Pancreas (tissue), 10 donors: ENCODE measurements at regions not wholly inside any gene's neighbourhood (a gene's known extent, or its start where the extent isn't known, plus 50 kb on each side); places are given as distances from the start of the nearest gene placed in this dataset.
A peak's percentile ranks its signal among the peaks of the same experiment; 100 is the strongest.

ENCODE experiments used
- ATAC-seq, 4 donors: fragments of 200-7000 bp; cut with Tn5 transposase; one replicate each; pipeline versions ENCODE4 v1.8.0 to v1.9.1; 2020; ENCODE audit warnings: mild to moderate bottlenecking in 4 of 4, moderate library complexity in 4 of 4
- DNase-seq, 6 donors: peaks; one replicate each; pipeline ENCODE4 v3.0.0-alpha.2; 2020
- FAIRE-seq: peaks from 2 replicates; lab custom pipeline; 2012; peaks lifted over from hg19 to GRCh38; lab: Jason Lieb, UNC
- H3K27ac ChIP-seq, 4 donors: fragments of 200-600 bp; sonication (generic); 1 replicate in 3 of 4; 2 replicates in 1 of 4; pipeline versions ENCODE4 v1.5.0 to v1.8.0; 2020
- H3K27me3 ChIP-seq, 4 donors: fragments of 200-600 bp; one replicate each; pipeline ENCODE4 v1.8.0; 2021
- H3K36me3 ChIP-seq, 3 donors: fragments of 200-600 bp; sonication (generic) in 1 of 3; one replicate each; pipeline versions ENCODE4 v1.5.0 to v1.8.0; 2020 to 2021
- H3K4me1 ChIP-seq, 3 donors: fragments of 200-600 bp; one replicate each; pipeline ENCODE4 v1.8.0; 2021
- H3K4me3 ChIP-seq, 4 donors: fragments of 200-600 bp; sonication (generic) in 2 of 4; one replicate each; pipeline versions ENCODE4 v1.5.0 to v1.8.0; 2020 to 2021
- H3K9me3 ChIP-seq, 4 donors: fragments of 200-600 bp; one replicate each; pipeline ENCODE4 v1.8.0; 2021
- CTCF ChIP-seq, 4 donors: fragments of 200-600 bp; sonication (generic) in 3 of 4; IDR thresholded peaks; one replicate each; pipeline versions ENCODE4 v1.5.0 to v1.8.0; 2021; ENCODE audit warnings: antibody characterized with exemption in 4 of 4
- WGBS, 2 donors: extraction: QIAGEN DNeasy Blood & Tissue Kit; methylation state at CpG; one replicate each; pipeline ENCODE4 v1.1.7; 2013; 5-methylcytosine and 5-hydroxymethylcytosine counted together
- intact Hi-C, 3 donors: fragments of 100-400 bp; cut with DNase I; formaldehyde crosslinking; loops; one replicate each; pipeline versions ENCODE4 v1.11.1 to v1.14.2; 2022
- donor health status: healthy with polysubstance abuse.
- donor health status: DM: no; HTN: no; CAD: no; lungs with moderate emphysema.
- donor health status: DM: no; HTN: no; CAD: no.
- donor health status: control.
- donor health status: control.
- donor health status: Bipolar disorder and iron deficiency.
- donor health status: DM: yes; HTN: yes; CAD: no.
- donor health status: DM: no; HTN: no; CAD: no.
- donor health status: DM: no; HTN: no; CAD: no.
- donor health status: DM: yes; HTN: yes; CAD: no.

DNA sequence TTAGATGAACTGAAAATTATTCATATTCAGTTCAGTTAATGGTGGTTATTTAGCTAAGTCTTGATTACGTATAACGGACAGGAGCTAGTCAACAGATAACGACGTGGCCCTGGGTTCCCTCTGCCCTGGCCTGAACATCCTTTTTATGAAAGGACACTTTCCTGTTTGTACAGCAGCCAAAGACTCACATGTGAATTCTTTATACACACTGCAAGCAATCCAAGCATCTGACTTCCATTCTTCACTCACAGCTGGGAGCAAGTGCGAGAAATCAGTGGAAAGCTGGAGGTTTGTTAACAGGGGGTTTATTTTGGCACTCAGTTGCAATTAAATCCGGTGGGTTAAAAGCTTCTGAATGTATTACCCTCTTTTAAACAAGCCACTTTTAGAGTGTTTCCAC, 148.1 kb upstream of the GDF10 start:
- ATAC-seq (no peak), FAIRE-seq (no peak), DNase-seq (no peak)
- no peak overlapping the region for H3K27ac ChIP-seq
- 65 to 75% methylated on average over 6 of the region's 6 CpGs for WGBS, 2 donors
- no peak for TF ChIP-seq CTCF (IDR thresholded peaks at IDR 0.05)
- H3K4me3 ChIP-seq = no peak overlapping the region
- no peaks in the 10 kb centered on the region for H3K27me3 ChIP-seq
- H3K4me1 ChIP-seq = no peaks in the 10 kb centered on the region
- no peaks in the 10 kb centered on the region for H3K36me3 ChIP-seq
- intact Hi-C loops = no loop called here
- H3K9me3 ChIP-seq = no peaks in the 10 kb centered on the region

- no peak overlapping the region for H3K27ac ChIP-seq
- no peaks in the 10 kb centered on the region for H3K36me3 ChIP-seq
- intact Hi-C loops = no loop called here
- DNase-seq = no peak
- no peaks in the 10 kb centered on the region for H3K27me3 ChIP-seq
- H3K4me3 ChIP-seq = no peak overlapping the region
- WGBS, 2 donors = 62 to 77% methylated on average over 3 of the region's 3 CpGs
- FAIRE-seq = no peak
- no peak for ATAC-seq
- H3K9me3 ChIP-seq = no peaks in the 10 kb centered on the region
- H3K4me1 ChIP-seq = no peaks in the 10 kb centered on the region
- peak in 1 of 4 donors; percentile 9 for TF ChIP-seq CTCF (IDR thresholded peaks at IDR 0.05)
Observed at GRCh38 chr10:47152861-47153349, 147.1 kb upstream of the GDF10 start.

DNA sequence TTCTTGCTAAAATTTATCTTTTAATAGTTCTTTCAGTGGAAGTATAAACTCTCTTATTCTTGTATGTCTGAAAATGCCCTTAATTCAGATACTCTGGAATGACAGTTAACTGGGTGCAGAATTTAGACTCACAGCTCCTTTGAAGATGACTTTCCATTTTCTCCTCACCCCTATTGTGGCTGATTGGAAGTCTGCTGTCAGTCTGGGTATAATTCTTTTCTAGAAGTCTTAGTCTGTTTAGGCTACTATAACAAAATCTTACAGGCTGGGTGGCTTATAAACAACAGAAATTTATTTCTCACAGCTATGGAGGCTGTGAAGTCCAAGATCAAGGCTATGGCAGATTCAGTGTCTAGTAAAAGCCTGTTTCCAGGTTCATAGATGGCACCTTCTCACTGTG, 145.2 kb upstream of the GDF10 start:
- Histone ChIP-seq H3K4me1 (no peaks in the 10 kb centered on the region), H3K27me3 (no peaks in the 10 kb centered on the region), H3K36me3 (no peaks in the 10 kb centered on the region), H3K9me3 (no peaks in the 10 kb centered on the region), H3K27ac (no peak overlapping the region), H3K4me3 (no peak overlapping the region)
- intact Hi-C loops = no loop called here
- DNase-seq (no peak), FAIRE-seq (no peak), ATAC-seq (no peak)
- no peak for TF ChIP-seq CTCF (IDR thresholded peaks at IDR 0.05)

GRCh38 chr10:47156873-47157272, 143.1 kb upstream of the GDF10 start:
- Histone ChIP-seq H3K9me3 (no peaks in the 10 kb centered on the region), H3K27ac (no peak overlapping the region), H3K27me3 (no peaks in the 10 kb centered on the region), H3K4me3 (no peak overlapping the region), H3K4me1 (no peaks in the 10 kb centered on the region), H3K36me3 (no peaks in the 10 kb centered on the region)
- TF ChIP-seq CTCF (IDR thresholded peaks at IDR 0.05) = no peak
- FAIRE-seq (no peak), DNase-seq (no peak), ATAC-seq (no peak)
- WGBS, 2 donors = 61 to 62% methylated on average over 4 of the region's 4 CpGs
- intact Hi-C loops = no loop called here

GRCh38 chr10:47158116-47159071, 141.6 kb upstream of the GDF10 start:
- FAIRE-seq (no peak), DNase-seq (no peak), ATAC-seq (no peak)
- Histone ChIP-seq H3K27me3 (no peaks in the 10 kb centered on the region), H3K36me3 (no peaks in the 10 kb centered on the region), H3K4me3 (no peak overlapping the region), H3K9me3 (no peaks in the 10 kb centered on the region), H3K4me1 (no peaks in the 10 kb centered on the region), H3K27ac (no peak overlapping the region)
- intact Hi-C loops = no loop called here
- TF ChIP-seq CTCF (IDR thresholded peaks at IDR 0.05) = no peak
- WGBS, 2 donors = 76 to 78% methylated on average over 10 of the region's 10 CpGs
